A204.1 (cell line): ENCODE measurements at regions not wholly inside any gene's neighbourhood (a gene's known extent, or its start where the extent isn't known, plus 50 kb on each side); places are given as distances from the start of the nearest gene placed in this dataset.
"Not testable (repeated sequence)": the region's sequence is repeated elsewhere in the genome, so short reads cannot be mapped to it uniquely, and the experiment has no call there.

Experiments
- FAIRE-seq: peaks from 2 replicates; lab custom pipeline; 2012; peaks lifted over from hg19 to GRCh38; lab: Jason Lieb, UNC

- FAIRE-seq, result no peak
These were observed 1489.2 kb upstream of the TENM4 start for GRCh38 chr11:80930038-80930437.

DNA sequence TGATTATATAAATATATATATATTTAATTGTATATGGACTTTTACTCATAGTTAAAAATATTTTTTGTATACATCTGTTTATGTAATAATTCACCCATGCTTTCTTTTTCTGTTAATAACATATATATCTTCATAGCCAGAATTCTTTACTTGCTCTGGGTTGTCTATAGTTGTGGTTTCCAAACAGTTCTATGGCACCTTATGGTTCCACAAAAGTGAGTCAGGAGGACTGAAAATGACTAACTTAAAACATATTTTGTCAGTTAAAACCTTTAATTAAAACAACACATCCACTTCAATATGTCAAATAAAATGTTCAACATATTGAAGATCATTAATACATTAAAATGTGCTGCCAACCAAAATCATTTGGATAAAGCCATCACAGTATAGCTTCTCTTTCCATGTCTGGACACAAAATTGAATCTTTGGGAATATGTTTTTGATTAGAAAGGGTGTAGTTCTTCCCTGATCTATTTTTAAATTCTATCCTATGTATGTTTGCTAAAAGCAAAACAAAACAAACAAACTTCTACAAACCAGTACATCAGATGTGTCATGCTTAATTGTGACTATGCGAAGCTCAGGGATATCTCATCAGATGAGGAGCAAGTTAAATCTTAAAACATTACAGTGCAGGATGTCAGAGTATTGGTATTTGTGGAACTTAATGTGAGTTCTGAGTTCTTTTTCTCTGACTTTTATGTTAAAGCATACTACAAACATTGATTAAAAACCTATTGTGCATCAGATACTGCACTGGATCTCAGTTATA, 1488.4 kb upstream of the TENM4 start:
- FAIRE-seq, result no peak

- FAIRE-seq, result no peak
These were observed 1484.5 kb upstream of the TENM4 start for GRCh38 chr11:80925321-80925720.

DNA sequence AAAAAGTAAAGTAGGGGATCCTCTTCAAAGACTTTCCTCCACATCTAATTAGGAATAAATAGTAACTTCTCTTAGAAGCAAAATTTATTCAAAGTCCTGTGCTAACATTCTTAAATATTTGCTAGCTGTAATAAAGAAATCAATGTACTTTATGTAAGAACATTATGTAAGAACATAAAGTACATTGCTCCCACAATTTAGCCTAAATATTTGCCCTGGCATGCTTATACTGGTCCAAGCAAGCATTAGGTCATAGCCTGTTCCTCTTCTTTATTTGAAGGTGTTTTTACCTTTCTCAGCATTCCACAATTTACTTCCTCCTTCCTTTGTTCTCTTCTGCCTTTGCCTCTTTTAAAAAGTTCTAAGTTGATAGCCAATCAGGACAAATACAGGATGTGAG, 1480.5 kb upstream of the TENM4 start:
- FAIRE-seq, result not testable (repeated sequence)

GRCh38 chr11:80916173-80916798, 1475.5 kb upstream of the TENM4 start:
- no peak for FAIRE-seq

- FAIRE-seq, result no peak
These were observed 1473.5 kb upstream of the TENM4 start for GRCh38 chr11:80914311-80914710.

DNA sequence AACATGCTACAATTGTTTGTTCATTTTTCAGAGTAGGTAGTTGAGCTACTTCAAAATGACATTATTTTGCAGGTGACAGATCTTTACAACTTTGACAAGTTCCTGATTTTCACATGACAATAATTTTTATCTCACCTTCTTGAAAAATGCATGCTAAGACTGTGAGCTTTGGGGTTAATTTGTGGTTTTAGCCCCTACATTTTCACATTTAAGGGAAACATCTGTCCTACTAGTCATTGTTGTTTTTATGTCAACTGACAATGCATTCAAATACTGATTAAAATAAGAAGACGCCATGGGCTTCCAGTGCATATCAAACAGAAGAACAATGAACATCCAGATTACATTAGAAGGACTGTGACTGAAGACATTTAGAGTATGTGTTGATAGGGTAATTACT, 1470.8 kb upstream of the TENM4 start:
- no peak for FAIRE-seq

- FAIRE-seq, result no peak
These were observed 1459.4 kb upstream of the TENM4 start for GRCh38 chr11:80900265-80900664.

DNA sequence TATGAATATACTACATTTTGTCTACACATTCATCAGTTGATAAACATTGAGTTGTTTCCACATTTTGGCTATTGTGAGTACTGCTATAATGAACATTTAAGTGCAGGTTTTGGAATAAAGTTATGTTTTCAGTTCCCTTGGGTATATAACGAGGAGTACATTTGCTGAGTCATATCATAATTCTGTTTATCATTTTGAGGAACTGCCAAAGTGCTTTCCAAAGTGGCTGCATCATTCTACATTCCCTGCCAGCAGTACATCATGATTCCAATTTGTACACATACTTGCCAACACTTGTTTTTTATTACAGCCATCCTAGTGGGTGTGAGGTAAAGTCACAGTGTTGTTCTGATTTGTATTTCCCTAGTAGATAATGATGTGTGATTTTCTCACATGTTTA, 1458.6 kb upstream of the TENM4 start:
- FAIRE-seq, result no peak

- no peak for FAIRE-seq
These were observed 1458.1 kb upstream of the TENM4 start for GRCh38 chr11:80898910-80899309.

- FAIRE-seq, result no peak
These were observed 1445.9 kb upstream of the TENM4 start for GRCh38 chr11:80886684-80887083.

DNA sequence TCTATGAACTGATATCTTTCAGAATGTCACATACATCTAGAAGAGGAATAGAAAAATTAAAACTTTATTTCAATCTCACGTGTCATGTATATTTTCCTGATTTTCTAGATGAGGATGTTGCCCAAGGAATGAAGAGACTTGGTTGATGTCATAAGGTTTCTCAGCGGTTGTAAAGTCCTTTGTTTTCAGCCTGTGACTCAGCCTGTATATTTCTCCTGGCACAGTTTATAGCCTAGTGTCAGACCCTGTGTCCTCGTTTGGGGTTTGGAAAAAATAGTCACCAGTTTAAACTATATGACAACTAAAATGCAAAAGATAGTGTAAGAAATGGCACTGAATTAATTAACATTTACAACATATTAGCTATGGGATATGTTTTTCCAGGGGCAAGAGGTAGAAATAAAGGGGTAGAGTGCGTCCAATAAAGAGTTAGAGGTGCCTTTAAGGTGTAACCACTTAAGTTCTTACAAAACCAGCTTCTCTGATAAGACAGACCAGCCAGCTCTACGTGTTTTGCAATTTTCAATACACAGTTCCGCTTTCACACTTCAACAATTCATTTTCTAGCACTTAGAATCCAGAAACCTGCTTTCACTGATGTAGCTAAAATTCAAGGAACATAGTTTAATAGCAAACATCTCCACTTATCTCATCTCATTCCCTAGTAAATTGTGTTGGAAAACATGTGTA, 1432.6 kb upstream of the TENM4 start:
- no peak for FAIRE-seq

GRCh38 chr11:80872116-80872728, 1431.4 kb upstream of the TENM4 start:
- no peak for FAIRE-seq

DNA sequence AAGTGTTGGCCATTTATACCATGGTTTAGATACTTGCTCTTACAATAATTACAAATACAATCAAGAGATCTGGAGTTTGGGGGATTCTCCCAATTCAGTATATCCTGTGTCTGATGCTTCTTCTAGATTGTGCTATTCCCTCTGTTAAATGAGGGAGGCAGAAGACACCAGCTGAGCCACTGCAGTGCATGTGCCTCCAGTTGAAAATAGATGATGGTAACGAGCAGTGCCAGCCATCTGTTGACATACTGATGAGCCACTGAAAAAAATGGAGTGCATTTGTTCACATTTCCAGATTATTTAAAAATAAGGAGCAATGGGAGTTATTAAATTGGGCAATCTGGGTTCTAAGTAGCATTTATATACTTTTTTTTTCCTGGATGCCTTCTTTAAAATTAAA, 1428.0 kb upstream of the TENM4 start:
- no peak for FAIRE-seq

DNA sequence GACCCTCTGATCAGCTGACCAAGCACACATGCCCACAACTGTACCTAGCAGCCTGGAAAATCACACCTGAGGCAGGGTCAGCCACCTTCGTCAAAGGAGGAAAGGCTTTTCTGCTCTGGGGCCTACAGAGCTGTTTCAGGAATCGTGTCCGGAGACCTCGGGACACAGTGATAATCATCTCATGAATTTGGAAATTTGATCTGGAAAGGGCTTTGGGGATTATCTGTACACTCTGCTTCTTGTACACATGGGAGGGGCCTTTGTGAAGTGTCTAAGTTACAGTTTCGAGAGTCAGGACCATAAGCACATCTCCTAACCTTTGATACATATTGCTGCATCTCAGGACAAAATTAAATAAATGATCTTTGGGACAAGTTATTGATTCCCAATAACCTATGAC, 1421.2 kb upstream of the TENM4 start:
- FAIRE-seq, result no peak

GRCh38 chr11:80861193-80861592, 1420.4 kb upstream of the TENM4 start:
- no peak for FAIRE-seq

GRCh38 chr11:80860632-80861031, 1419.8 kb upstream of the TENM4 start:
- no peak for FAIRE-seq

GRCh38 chr11:80856066-80856465, 1415.2 kb upstream of the TENM4 start:
- no peak for FAIRE-seq

DNA sequence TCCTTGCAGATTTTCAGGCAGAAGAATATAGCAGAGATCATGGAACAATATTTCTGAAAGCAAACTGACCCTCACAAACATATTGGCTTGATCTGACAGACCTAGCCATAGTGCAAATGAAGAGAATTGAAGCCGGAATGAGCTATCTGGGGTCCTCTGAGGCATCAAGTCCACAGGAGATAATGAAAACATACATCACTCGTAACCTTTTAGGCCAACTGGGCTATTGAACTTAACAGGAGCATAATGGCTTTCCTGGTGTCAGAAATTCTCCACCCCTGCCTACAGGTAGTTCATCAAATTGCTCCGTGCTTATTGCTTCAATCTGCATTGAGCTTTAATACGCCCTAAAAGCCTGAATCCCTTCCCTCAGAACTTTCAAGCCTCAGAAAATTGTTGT, 1414.6 kb upstream of the TENM4 start:
- no peak for FAIRE-seq

GRCh38 chr11:80849253-80849652, 1408.4 kb upstream of the TENM4 start:
- FAIRE-seq, result no peak

DNA sequence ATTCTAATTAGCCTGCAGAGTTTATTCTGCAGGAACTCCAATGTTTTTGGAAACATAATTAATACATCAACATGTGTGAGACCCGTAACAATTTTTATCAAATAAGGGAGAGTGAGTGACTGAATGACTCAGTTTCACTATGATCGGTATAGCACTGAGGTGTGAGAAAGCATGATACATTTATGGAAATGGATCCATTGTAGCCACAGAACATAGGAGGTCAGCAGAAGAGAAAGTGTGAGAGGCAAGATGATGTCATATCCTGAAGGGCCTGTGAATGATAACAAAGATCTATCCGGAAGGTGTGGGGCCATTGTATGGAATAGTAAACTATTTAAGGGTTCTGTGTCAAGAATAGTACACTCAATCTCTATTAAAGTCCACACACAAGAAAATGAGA, 1406.1 kb upstream of the TENM4 start:
- FAIRE-seq, result no peak

DNA sequence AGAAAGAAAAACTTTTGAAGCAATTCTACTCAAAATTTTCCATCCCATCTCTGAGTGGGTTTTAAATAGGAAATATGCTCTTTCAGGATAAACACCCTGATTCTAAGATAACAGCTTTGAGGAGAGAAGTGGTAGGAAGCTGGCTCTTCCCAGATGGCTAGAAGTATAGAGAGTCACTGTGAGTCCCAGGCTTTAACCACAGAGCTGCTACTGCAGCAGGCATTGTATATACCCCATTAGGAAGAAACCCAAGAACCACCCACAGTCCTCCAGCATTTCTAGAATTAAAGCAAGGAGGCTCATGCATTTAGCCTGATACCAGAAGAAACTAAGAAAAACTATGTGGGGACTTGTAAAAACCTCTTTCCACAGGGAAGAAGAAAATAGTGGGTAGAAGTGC, 1405.6 kb upstream of the TENM4 start:
- FAIRE-seq, result no peak
